K562 (cell line): ENCODE measurements at regions not wholly inside any gene's neighbourhood (a gene's known extent, or its start where the extent isn't known, plus 50 kb on each side); places are given as distances from the start of the nearest gene placed in this dataset.

Experiments
- ATAC-seq: fragments of 200-7000 bp; cut with Tn5 transposase; 3 replicates; pipeline ENCODE4 v1.9.1; 2020; ENCODE audit warnings: moderate library complexity
- BruUV-seq: library from RNA; stranded (reverse); fragments of 400-500 nt; replicated peaks from 2 replicates; lab custom pipeline; 2021; lab: Mats Ljungman, UMichigan
- CTCF ChIA-PET: fragments of 300-600 bp; formaldehyde crosslinking; extraction: SDS; loops from one replicate; lab custom pipeline; 2021; ENCODE audit warnings: low intra/inter-chr PET ratio; lab: Yijun Ruan, JAX
- POLR2A ChIA-PET: fragments of 300-600, 350-650 bp; sonication (Branson Sonifier 250); formaldehyde crosslinking; extraction: SDS; loops from one replicate; lab custom pipeline; 2021; ENCODE audit warnings: antibody characterized with exemption, inconsistent platforms; lab: Yijun Ruan, JAX
- DNase-seq, 4 experiments: peaks; one replicate each; pipeline versions ENCODE4 v3.0.0 to v3.0.0-alpha.2; 2011 to 2018; ENCODE audit warnings: low spot score in 3 of 4, mixed read lengths in 3 of 4; ENCODE audit errors: extremely low read depth in 1 of 4
- FAIRE-seq: peaks from 2 replicates; lab custom pipeline; 2011; peaks lifted over from hg19 to GRCh38; lab: Jason Lieb, UNC
- H2AFZ ChIP-seq: 2 replicates; pipeline ENCODE4 v1.6.0; 2011; ENCODE audit warnings: low read depth, low read length, control low read depth, inconsistent platforms
- H3K27ac ChIP-seq: fragments of 200-600 bp; 3 replicates; pipeline ENCODE4 v1.8.0; 2011; ENCODE audit warnings: low read depth, mild to moderate bottlenecking, control low read depth, inconsistent platforms, low read length, moderate library complexity, mixed read lengths; ENCODE audit errors: extremely low read depth
- H3K27me3 ChIP-seq, 2 experiments: fragments of 300-600 bp in 1 of 2; 2 replicates in 1 of 2; 3 replicates in 1 of 2; pipeline versions ENCODE4 v1.6.0 to v1.8.0; 2011; ENCODE audit warnings: inconsistent platforms in 2 of 2, low read length in 2 of 2, mild to moderate bottlenecking in 1 of 2, mixed read lengths in 1 of 2, moderate library complexity in 1 of 2; ENCODE audit not compliant: control insufficient read depth in 2 of 2, insufficient read depth in 2 of 2
- H3K36me3 ChIP-seq: fragments of 300-600 bp; 3 replicates; pipeline ENCODE4 v1.8.0; 2011; ENCODE audit warnings: mild to moderate bottlenecking, low read length, inconsistent platforms; ENCODE audit not compliant: control insufficient read depth, insufficient read depth
- H3K4me1 ChIP-seq, 2 experiments: fragments of 200-600 bp in 1 of 2; replicated peaks in 1 of 2; 2 replicates in 1 of 2; 3 replicates in 1 of 2; pipeline versions ENCODE4 v1.5.1 to v1.8.0; 2011; ENCODE audit warnings: inconsistent platforms in 2 of 2, low read length in 2 of 2, mild to moderate bottlenecking in 1 of 2, mixed read lengths in 1 of 2, moderate library complexity in 1 of 2; ENCODE audit not compliant: control insufficient read depth in 2 of 2, insufficient read depth in 2 of 2
- H3K4me2 ChIP-seq: 2 replicates; pipeline ENCODE4 v1.6.1; 2011; ENCODE audit warnings: low read length, control low read depth, inconsistent platforms, mixed read lengths; ENCODE audit not compliant: insufficient read depth
- H3K4me3 ChIP-seq: fragments of 200-600 bp; sonication (generic), shearing (Covaris generic); 2 replicates; pipeline ENCODE4 v1.5.1; 2016; ENCODE audit warnings: control low read depth, inconsistent platforms
- H3K79me2 ChIP-seq: fragments of 200-600 bp; 3 replicates; pipeline ENCODE4 v1.8.0; 2011; ENCODE audit warnings: low read length, inconsistent platforms; ENCODE audit not compliant: control insufficient read depth, insufficient read depth
- H3K9ac ChIP-seq, 2 experiments: 2 replicates each; pipeline versions ENCODE4 v1.6.0 to v1.6.1; 2011; ENCODE audit warnings: low read depth in 2 of 2, low read length in 2 of 2, control low read depth in 1 of 2, inconsistent platforms in 1 of 2, mild to moderate bottlenecking in 1 of 2, mixed read lengths in 1 of 2; ENCODE audit not compliant: insufficient read depth in 1 of 2
- H3K9me1 ChIP-seq: one replicate; pipeline ENCODE4 v1.6.0; 2011; ENCODE audit warnings: inconsistent platforms, mild to moderate bottlenecking, low read length, moderate library complexity; ENCODE audit not compliant: control insufficient read depth, insufficient read depth
- H3K9me3 ChIP-seq: replicated peaks from 2 replicates; pipeline ENCODE4 v1.5.1; 2011; ENCODE audit warnings: low read depth, low read length, inconsistent platforms; ENCODE audit not compliant: control insufficient read depth, insufficient read depth
- H4K20me1 ChIP-seq: replicated peaks from 2 replicates; pipeline ENCODE4 v1.6.1; 2011; ENCODE audit warnings: low read length, inconsistent platforms, mixed read lengths; ENCODE audit not compliant: control insufficient read depth, insufficient read depth
- CXXC5 ChIP-seq: fragments of 250-450 bp; sonication (Bioruptor Pico); IDR thresholded peaks from 2 replicates; pipeline ENCODE4 v1.8.0; 2022; ENCODE audit warnings: inconsistent platforms, mild to moderate bottlenecking, moderate library complexity
- ILF3 ChIP-seq: fragments of 450-650 bp; IDR thresholded peaks from 2 replicates; pipeline ENCODE4 v1.6.1; 2018; ENCODE audit warnings: antibody characterized with exemption, mild to moderate bottlenecking, moderate library complexity, borderline replicate concordance
- PHF20 ChIP-seq: fragments of 450-650 bp; IDR thresholded peaks from 2 replicates; pipeline ENCODE4 v1.6.1; 2018; ENCODE audit not compliant: partially characterized antibody
- RHOXF2B ChIP-seq: fragments of 250-450 bp; sonication (Bioruptor Pico); conservative IDR thresholded peaks from 2 replicates; pipeline ENCODE4 v1.5.1; 2021
- TCF15 ChIP-seq: fragments of 250-450 bp; sonication (Bioruptor Pico); IDR thresholded peaks from 2 replicates; pipeline ENCODE4 v1.8.0; 2022; ENCODE audit warnings: moderate library complexity, mild to moderate bottlenecking, inconsistent platforms
- ZNF3 ChIP-seq: fragments of 250-450 bp; sonication (Bioruptor Pico); IDR thresholded peaks from 2 replicates; pipeline ENCODE4 v1.5.0; 2021; ENCODE audit warnings: mild to moderate bottlenecking, moderate library complexity
- WGBS: fragments of 100-300 bp; shearing (Covaris generic); methylation state at CpG from one replicate; pipeline ENCODE4 v1.1.6; 2016; ENCODE audit warnings: low coverage, mixed read lengths; ENCODE audit not compliant: insufficient coverage; ENCODE audit errors: missing lambda C conversion rate; 5-methylcytosine and 5-hydroxymethylcytosine counted together
- in situ Hi-C: fragments of 300-500 bp; cut with MboI; formaldehyde crosslinking; loops from 4 replicates; pipeline ENCODE4 v1.15.0; 2018; ENCODE audit warnings: inconsistent platforms, mixed read lengths
- intact Hi-C: fragments of 100-400 bp; cut with micrococcal nuclease; formaldehyde crosslinking; loops from 2 replicates; pipeline ENCODE4 v1.14.2; 2022
- TF ChIP-seq, protein P1 (sequence below): fragments of 250-450 bp; sonication (Bioruptor Pico); IDR thresholded peaks from 2 replicates; pipeline ENCODE4 v1.4.0; 2020; ENCODE audit warnings: mild to moderate bottlenecking
- TF ChIP-seq, protein P2 (sequence below): fragments of 250-450 bp; sonication (Bioruptor Pico); IDR thresholded peaks from 2 replicates; pipeline ENCODE4 v1.8.0; 2022; ENCODE audit warnings: inconsistent platforms, mild to moderate bottlenecking, moderate library complexity, borderline replicate concordance

GRCh38 chr5:58191443-58191842 lies 268.4 kb downstream of the PLK2 start (continued):
- TF ChIP-seq, protein P1, sequence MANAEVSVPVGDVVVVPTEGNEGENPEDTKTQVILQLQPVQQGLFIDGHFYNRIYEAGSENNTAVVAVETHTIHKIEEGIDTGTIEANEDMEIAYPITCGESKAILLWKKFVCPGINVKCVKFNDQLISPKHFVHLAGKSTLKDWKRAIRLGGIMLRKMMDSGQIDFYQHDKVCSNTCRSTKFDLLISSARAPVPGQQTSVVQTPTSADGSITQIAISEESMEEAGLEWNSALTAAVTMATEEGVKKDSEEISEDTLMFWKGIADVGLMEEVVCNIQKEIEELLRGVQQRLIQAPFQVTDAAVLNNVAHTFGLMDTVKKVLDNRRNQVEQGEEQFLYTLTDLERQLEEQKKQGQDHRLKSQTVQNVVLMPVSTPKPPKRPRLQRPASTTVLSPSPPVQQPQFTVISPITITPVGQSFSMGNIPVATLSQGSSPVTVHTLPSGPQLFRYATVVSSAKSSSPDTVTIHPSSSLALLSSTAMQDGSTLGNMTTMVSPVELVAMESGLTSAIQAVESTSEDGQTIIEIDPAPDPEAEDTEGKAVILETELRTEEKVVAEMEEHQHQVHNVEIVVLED: no peak
- TF ChIP-seq RHOXF2B (CRISPR knock-in tag): no peak
- no peak for TF ChIP-seq TCF15 (CRISPR knock-in tag)
- TF ChIP-seq ZNF3 (CRISPR knock-in tag): no peak
- TF ChIP-seq, all 486 proteins: peak for 0

GRCh38 chr5:58188262-58188651 lies 271.6 kb downstream of the PLK2 start:
- in situ Hi-C loops: no loop called here
- Histone ChIP-seq H3K79me2 (no peaks in the 10 kb centered on the region), H3K27me3 (no peaks in the 10 kb centered on the region), H3K36me3 (no peaks in the 10 kb centered on the region), H3K4me3 (no peak overlapping the region), H3K9me1 (no peaks in the 10 kb centered on the region), H2AFZ (no peak overlapping the region), H3K4me1 (no peaks in the 10 kb centered on the region), H3K27ac (no peak overlapping the region), H3K4me2 (no peak overlapping the region), H4K20me1 (no peaks in the 10 kb centered on the region), H3K9ac (no peak overlapping the region), H3K9me3 (no peaks in the 10 kb centered on the region)
- no TSS peak for BruUV-seq
- CTCF ChIA-PET: no interaction called here
- no peak for ATAC-seq
- DNase-seq: no peak
- POLR2A ChIA-PET: no interaction called here
- FAIRE-seq: no peak
- 4% methylated on average over 4 of the region's 4 CpGs for WGBS
- intact Hi-C loops: no loop called here
- TF ChIP-seq ILF3: no peak
- no peak for TF ChIP-seq CXXC5 (CRISPR knock-in tag)
- TF ChIP-seq, protein P2, sequence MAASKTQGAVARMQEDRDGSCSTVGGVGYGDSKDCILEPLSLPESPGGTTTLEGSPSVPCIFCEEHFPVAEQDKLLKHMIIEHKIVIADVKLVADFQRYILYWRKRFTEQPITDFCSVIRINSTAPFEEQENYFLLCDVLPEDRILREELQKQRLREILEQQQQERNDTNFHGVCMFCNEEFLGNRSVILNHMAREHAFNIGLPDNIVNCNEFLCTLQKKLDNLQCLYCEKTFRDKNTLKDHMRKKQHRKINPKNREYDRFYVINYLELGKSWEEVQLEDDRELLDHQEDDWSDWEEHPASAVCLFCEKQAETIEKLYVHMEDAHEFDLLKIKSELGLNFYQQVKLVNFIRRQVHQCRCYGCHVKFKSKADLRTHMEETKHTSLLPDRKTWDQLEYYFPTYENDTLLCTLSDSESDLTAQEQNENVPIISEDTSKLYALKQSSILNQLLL (CRISPR knock-in tag): no peak
- TF ChIP-seq PHF20: no peak
